AG20443 (cell line): ENCODE measurements at regions not wholly inside any gene's neighbourhood (a gene's known extent, or its start where the extent isn't known, plus 50 kb on each side); places are given as distances from the start of the nearest gene placed in this dataset.

Experiments used
- DNase-seq: peaks from one replicate; pipeline ENCODE4 v3.0.0; 2012; ENCODE audit warnings: low spot score, mixed read lengths

GRCh38 chr2:221283896-221284545 is 288.1 kb downstream of the EPHA4 start:
- DNase-seq: peak; percentile 40

DNA sequence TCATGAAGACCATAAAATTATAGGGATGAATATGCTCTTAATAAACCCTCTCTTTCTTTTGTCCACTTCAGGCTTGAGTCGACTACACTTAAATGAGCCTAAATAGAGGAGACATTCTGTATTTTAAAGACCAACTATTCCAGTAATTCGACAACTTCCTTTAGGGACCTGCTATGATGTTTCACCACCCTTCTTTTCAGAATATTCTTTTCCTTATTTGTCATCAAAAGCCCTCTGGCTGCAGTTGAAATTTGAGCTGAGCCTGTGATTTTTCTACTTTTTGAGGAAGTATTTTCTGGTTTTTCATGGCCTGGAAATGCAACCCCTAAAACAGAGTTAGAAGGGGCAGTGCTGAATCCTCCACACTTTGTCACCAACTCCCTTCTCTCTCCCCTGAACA is 287.0 kb downstream of the EPHA4 start:
- DNase-seq: no peak

- no peak for DNase-seq
These were observed 285.7 kb downstream of the EPHA4 start for GRCh38 chr2:221286406-221286805.

DNA sequence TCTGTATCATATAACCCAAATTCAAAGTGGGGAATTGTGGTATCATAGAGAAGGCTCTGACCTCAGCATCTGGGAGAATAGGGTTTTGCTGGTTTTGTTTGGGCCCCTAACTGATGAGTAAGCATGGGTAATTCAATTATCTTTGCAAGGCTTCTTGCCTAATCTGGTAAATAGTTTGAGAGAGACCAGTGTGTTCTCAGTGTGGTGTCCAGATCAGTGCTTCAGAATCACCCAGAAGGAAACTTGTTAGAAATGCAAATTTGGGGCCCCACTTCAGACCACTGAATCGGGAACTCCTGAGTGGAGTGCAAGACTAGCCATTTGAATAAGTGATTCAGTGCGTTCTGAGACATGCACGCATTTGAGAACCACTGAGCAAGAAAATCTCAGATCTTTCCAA is 282.7 kb downstream of the EPHA4 start:
- DNase-seq: peak; percentile 38

DNA sequence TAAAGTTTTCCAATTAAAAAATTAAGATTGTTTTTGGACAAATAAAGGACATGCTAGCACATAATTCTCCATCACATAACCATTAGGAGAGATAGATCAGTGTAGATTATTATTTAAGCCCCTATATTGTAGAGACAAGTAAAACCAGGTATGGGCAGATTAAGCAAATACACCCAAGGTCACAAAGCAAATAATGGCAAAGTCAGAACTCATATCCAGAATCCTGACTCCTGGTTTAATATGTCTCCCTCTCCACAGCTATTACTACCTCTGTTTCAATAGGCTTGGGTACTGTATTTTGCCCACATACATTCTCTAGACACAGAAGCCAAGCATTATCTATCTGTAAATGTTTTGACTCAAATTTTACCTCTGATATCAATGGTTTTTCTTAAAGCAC is 282.3 kb downstream of the EPHA4 start:
- no peak for DNase-seq

DNA sequence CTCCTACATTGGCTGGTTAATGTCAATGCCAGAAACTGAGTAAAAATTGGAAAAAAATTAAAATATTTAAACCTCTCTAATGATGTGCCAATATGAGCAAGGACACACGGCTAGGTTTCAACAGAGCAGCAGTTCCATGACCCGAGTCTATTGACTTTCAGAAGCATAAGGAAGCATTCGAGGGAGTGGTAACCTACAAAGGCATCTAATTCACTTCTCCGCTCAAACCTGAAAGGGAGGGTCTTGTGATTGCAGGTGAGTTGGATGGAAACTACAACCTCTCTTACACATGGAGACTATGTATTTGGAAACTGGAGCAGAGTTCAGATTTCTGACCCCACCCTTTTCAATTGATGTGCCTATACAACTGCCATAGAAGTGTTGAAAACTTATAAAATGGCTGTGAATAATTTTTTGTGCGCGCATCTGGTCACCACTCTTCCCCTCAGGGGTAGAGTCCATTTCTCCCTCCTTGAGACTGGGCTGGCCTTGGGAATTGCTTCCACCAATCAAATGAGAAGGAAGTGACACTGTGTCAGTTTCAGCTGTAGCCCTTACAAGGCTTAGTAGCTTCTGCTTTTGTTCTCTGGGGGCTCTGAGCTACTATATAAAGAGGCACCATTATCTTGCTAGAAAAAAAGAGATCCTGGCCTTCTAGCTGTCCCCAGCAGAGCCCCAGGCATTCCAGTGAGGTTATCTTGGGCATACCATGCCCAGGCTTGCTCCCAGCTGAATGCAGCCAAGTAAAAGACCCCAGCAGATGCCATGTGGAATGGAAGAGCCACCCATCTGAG is 278.0 kb downstream of the EPHA4 start:
- DNase-seq: no peak

GRCh38 chr2:221304916-221305315 is 267.2 kb downstream of the EPHA4 start:
- DNase-seq: no peak

GRCh38 chr2:221308507-221309066 is 263.5 kb downstream of the EPHA4 start:
- no peak for DNase-seq

- DNase-seq: no peak
These were observed 262.1 kb downstream of the EPHA4 start for GRCh38 chr2:221309892-221310583.

- no peak for DNase-seq
These were observed 261.4 kb downstream of the EPHA4 start for GRCh38 chr2:221310730-221311129.

DNA sequence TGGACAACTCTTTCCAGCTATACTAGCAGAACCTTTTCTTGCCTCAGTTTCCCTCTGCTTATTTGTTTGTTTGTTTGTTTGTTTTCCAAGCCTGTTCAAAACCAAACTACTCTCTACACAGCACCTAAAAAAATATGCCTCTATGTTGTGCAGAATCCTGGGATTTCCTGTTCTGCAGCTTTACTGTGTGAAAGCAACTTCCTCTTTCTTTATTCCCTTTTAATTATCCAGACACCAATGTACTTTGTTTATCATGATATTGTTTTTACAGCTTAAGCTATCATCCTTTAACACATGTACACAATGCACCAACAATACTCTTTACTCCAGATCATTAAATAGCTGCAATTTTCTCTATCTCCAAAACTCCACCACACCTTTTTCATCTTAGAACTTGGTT is 259.5 kb downstream of the EPHA4 start:
- no peak for DNase-seq

DNA sequence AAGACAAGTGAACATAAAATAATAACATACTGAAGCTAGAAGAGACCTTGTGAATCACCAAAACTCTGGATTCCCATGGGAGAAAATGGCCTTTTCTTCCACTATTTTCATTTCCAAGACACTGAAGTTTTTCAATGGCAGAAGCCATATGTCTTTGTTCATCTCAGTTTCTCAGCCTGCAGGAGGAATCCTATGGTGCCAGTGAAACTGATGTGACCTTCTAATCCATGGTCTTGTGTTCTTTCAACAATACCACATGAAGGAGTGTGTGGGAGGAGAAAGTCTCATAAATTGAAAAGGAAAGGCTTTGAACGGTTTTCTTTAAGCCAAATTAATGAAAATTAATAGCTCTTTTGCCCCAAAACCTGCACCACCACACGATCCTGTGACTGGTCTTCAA is 257.3 kb downstream of the EPHA4 start:
- DNase-seq: no peak

- peak; percentile 62 for DNase-seq
These were observed 253.6 kb downstream of the EPHA4 start for GRCh38 chr2:221318376-221319130.

DNA sequence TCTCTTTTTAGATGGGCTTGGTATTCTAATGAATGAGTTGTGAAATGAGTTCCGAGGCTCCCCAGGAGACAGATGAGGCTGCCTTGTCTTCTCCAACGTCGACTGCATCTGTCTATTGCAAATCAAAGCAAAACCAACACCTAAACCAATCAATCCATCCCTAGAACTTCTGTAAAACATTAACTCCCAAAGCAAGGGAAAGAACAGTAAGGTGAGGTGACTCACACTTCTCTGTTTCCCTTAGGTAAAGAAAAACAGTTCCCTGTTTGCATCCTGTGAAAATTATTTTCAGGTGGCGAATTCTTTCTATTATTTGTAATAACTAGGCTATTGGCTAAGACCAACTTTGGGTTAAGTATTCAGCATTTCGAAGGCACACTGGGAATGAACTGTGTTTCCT is 249.4 kb downstream of the EPHA4 start:
- DNase-seq: no peak

DNA sequence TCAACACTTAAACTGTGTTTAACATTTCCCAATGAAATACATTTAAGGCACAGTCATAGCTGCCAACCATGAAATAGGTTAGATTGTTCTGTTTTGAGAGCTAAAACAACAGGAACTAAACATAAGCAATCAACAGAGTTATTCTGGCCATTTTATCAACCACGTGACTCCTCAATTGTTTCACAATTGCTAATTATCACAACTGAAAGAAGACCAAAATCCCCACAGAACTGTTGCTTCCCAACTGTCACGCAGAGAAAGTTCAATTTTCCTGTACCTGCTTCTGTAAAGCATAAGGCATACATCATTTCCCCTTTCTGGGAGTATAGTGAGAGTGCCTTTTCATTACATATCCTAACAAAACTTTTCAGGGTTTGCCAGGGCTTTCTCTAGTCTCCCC is 248.6 kb downstream of the EPHA4 start:
- DNase-seq: no peak

- no peak for DNase-seq
These were observed 241.7 kb downstream of the EPHA4 start for GRCh38 chr2:221330436-221330835.

DNA sequence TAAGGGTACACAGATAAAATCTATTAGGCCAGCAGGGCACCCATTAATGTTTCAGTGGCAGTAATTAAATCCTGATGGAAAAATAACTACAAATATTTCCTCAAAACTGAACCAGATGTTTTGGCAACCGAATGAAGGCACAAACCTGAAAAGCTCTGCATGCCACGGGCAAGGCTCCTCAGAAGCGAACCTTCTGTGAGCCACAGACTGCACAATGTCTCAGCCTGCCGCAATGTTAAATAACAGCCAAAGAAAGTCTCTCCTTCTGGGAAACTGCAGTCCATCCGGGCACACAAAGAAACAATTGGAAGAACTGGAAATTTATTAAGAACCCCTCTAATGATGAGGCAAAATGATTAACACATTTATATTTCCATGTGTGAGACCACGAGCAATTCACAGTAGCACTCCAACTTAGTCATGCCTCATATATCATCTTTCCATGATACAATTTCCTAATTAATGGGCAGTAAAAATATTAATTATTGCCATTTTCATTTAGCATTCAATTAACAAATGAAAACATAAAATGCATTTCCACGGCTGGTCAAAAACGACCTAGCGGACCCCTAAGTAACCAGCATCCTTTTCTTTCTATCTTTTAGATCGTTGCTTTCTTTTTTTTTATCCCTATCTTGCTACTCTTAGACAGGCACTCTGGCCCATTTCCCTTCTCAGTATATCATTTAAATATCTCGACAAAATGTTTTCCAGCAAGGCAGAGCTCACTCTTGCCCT is 237.5 kb downstream of the EPHA4 start:
- DNase-seq: peak; percentile 34

- DNase-seq: no peak
These were observed 236.8 kb downstream of the EPHA4 start for GRCh38 chr2:221335219-221335752.

- no peak for DNase-seq
These were observed 235.1 kb downstream of the EPHA4 start for GRCh38 chr2:221336967-221337366.

- no peak for DNase-seq
These were observed 234.0 kb downstream of the EPHA4 start for GRCh38 chr2:221337957-221338685.
